ENCODE measurements at regions not wholly inside any gene's neighbourhood (a gene's known extent, or its start where the extent isn't known, plus 50 kb on each side); places are given as distances from the start of the nearest gene placed in this dataset.

DNA sequence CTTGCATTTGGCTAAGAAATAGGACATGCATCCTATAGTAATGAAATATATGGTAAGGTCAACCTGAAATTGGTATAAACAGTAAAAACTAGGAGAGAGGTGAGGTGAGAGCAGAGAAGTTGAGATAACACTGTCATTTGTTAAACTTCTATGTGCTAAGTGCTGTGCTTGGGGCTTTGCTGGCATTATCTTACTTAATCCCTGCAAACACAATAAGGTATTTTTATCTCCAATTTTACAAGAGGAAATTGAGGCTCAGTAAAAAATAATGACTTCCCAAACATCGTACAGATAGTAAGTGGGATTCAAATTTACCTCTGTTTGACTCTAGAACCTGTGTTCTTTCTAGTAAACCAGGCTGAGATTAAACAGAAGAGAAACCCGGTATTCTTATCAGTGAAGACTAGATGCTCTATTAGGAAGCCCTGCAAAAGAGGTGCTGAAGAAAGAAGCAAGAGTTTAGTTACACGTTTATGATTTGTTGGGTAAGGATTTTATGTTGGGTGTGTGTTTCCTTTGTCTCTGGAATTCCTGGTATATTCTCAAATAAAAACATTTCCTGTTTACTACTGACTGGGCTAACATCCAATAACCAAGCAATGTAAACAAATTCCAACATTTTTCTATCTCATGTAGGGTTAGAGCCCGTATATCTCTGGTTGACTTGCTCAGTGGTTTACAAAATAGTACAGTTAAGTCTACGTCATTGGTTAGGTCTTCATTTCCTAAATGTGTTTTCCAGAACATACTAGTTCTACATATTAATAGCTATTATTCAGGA, 137.3 kb upstream of the FNDC3A start:
- no TSS peak for BruUV-seq (replicated peaks)
- ChIA-PET CTCF (ENCODE audit: low intra/inter-chr PET ratio, low total read pairs) (no interaction called here), POLR2A (no interaction called here)
- H4K20me1 ChIP-seq (ENCODE audit: insufficient read depth, low read length) = no peaks in the 10 kb centered on the region
- TF ChIP-seq, protein P1, sequence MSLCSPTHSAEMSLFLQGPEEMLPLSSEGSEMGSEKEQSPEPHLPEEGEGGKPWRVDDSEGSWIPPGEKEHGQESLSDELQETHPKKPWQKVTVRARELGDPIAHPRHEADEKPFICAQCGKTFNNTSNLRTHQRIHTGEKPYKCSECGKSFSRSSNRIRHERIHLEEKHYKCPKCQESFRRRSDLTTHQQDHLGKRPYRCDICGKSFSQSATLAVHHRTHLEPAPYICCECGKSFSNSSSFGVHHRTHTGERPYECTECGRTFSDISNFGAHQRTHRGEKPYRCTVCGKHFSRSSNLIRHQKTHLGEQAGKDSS (CRISPR knock-in tag; IDR thresholded peaks at IDR 0.05; ENCODE audit: borderline replicate concordance, low read depth) = no peak
- TF ChIP-seq ZNF225 (CRISPR knock-in tag; IDR thresholded peaks at IDR 0.05) (no peak), SCMH1 (CRISPR knock-in tag; IDR thresholded peaks at IDR 0.05; ENCODE audit: borderline replicate concordance) (no peak), ZNF75D (CRISPR knock-in tag; IDR thresholded peaks at IDR 0.05; ENCODE audit: borderline replicate concordance) (no peak), HES4 (CRISPR knock-in tag; IDR thresholded peaks at IDR 0.05; ENCODE audit: borderline replicate concordance) (no peak), ZNF263 (CRISPR knock-in tag; IDR thresholded peaks at IDR 0.05) (no peak), SMAD3 (CRISPR knock-in tag; IDR thresholded peaks at IDR 0.05) (no peak), CAMTA2 (CRISPR knock-in tag; IDR thresholded peaks at IDR 0.05; ENCODE audit: borderline replicate concordance) (no peak)
- TF ChIP-seq, protein P2, sequence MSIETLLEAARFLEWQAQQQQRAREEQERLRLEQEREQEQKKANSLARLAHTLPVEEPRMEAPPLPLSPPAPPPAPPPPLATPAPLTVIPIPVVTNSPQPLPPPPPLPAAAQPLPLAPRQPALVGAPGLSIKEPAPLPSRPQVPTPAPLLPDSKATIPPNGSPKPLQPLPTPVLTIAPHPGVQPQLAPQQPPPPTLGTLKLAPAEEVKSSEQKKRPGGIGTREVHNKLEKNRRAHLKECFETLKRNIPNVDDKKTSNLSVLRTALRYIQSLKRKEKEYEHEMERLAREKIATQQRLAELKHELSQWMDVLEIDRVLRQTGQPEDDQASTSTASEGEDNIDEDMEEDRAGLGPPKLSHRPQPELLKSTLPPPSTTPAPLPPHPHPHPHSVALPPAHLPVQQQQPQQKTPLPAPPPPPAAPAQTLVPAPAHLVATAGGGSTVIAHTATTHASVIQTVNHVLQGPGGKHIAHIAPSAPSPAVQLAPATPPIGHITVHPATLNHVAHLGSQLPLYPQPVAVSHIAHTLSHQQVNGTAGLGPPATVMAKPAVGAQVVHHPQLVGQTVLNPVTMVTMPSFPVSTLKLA (IDR thresholded peaks at IDR 0.05) = no peak
- TF ChIP-seq, protein P3, sequence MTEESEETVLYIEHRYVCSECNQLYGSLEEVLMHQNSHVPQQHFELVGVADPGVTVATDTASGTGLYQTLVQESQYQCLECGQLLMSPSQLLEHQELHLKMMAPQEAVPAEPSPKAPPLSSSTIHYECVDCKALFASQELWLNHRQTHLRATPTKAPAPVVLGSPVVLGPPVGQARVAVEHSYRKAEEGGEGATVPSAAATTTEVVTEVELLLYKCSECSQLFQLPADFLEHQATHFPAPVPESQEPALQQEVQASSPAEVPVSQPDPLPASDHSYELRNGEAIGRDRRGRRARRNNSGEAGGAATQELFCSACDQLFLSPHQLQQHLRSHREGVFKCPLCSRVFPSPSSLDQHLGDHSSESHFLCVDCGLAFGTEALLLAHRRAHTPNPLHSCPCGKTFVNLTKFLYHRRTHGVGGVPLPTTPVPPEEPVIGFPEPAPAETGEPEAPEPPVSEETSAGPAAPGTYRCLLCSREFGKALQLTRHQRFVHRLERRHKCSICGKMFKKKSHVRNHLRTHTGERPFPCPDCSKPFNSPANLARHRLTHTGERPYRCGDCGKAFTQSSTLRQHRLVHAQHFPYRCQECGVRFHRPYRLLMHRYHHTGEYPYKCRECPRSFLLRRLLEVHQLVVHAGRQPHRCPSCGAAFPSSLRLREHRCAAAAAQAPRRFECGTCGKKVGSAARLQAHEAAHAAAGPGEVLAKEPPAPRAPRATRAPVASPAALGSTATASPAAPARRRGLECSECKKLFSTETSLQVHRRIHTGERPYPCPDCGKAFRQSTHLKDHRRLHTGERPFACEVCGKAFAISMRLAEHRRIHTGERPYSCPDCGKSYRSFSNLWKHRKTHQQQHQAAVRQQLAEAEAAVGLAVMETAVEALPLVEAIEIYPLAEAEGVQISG (CRISPR knock-in tag; IDR thresholded peaks at IDR 0.05) = no peak
- TF ChIP-seq, protein P4, sequence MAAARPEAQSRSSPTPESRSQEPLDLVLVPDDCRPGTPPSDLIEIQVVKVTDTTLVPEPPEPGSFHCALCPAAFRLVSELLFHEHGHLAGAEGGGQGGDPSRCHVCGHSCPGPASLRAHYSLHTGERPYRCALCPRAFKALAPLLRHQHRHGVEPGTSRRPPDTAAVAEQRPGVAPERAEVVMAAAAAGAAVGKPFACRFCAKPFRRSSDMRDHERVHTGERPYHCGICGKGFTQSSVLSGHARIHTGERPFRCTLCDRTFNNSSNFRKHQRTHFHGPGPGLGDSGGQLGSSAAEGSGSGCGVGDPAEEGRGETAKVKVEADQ (CRISPR knock-in tag; IDR thresholded peaks at IDR 0.05; ENCODE audit: borderline replicate concordance) = no peak
- H3K4me1 ChIP-seq (ENCODE audit: insufficient read depth, low read length) = no peaks in the 10 kb centered on the region
- 6% methylated on average over 5 of the region's 5 CpGs for WGBS (ENCODE audit: low lambda C conversion rate)
- no peaks in the 10 kb centered on the region for H3K9me3 ChIP-seq (ENCODE audit: low read length)
- FAIRE-seq = no peak
- no peaks in the 10 kb centered on the region for H3K27me3 ChIP-seq (ENCODE audit: control insufficient read depth in 1 of 2, insufficient read depth in 2 of 2, low read length in 2 of 2)
- H3K27ac ChIP-seq (ENCODE audit: extremely low read length, insufficient read depth, low read length) = no peak overlapping the region
- in situ Hi-C loops (cut with HindIII; ENCODE audit: extremely low pct_ligation_motif_present, low pct_unique_long_range_greater_than_20kb) = no loop called here
- H3K36me3 ChIP-seq (replicated peaks in 1 of 2; ENCODE audit: control insufficient read depth in 1 of 2, insufficient read depth in 2 of 2, low read length in 2 of 2) = no peaks in the 10 kb centered on the region
- no peak for DNase-seq (ENCODE audit: low spot score)
- intact Hi-C loops (cut with micrococcal nuclease; ENCODE audit: unreplicated experiment) = no loop called here
- no peak overlapping the region for H3K4me3 ChIP-seq (replicated peaks in 1 of 3; ENCODE audit: insufficient read depth in 1 of 3, low read depth in 2 of 3, low read length in 3 of 3)
- H3K79me2 ChIP-seq (ENCODE audit: insufficient read depth, low read length) = no peaks in the 10 kb centered on the region
- no peak for ATAC-seq
- no peak overlapping the region for H3K4me2 ChIP-seq (ENCODE audit: low read depth, low read length)
- no peak overlapping the region for H2AFZ ChIP-seq (ENCODE audit: low read length)
- no peak overlapping the region for H3K9ac ChIP-seq (ENCODE audit: insufficient read depth, low read depth, low read length)

All from HepG2 (cell line).